Stomach (tissue), 8 donors: ENCODE measurements at regions not wholly inside any gene's neighbourhood (a gene's known extent, or its start where the extent isn't known, plus 50 kb on each side); places are given as distances from the start of the nearest gene placed in this dataset.
A peak's percentile ranks its signal among the peaks of the same experiment; 100 is the strongest.

Experiments
- DNase-seq, 2 donors: peaks; one replicate each; pipeline versions ENCODE4 v3.0.0 to v3.0.0-alpha.2; 2013 to 2019
- H3K27ac ChIP-seq, 5 donors: fragments of 200-600 bp in 4 of 5; sonication (generic) in 4 of 5; one replicate each; pipeline ENCODE4 v1.5.1; 2013 to 2019; ENCODE audit warnings: mild to moderate bottlenecking in 1 of 5, moderate library complexity in 1 of 5
- H3K27me3 ChIP-seq, 3 donors: fragments of 200-600 bp; sonication (generic); one replicate each; pipeline ENCODE4 v1.5.1; 2017 to 2019; ENCODE audit warnings: mixed run types in 1 of 3
- H3K36me3 ChIP-seq, 4 donors: fragments of 200-600 bp; sonication (generic); 1 replicate in 3 of 4; 2 replicates in 1 of 4; pipeline ENCODE4 v1.5.1; 2016 to 2019
- H3K4me1 ChIP-seq, 4 donors: fragments of 200-600 bp; sonication (generic); one replicate each; pipeline ENCODE4 v1.5.1; 2016 to 2019
- H3K4me3 ChIP-seq, 4 donors: fragments of 200-600 bp; sonication (generic) in 3 of 4; one replicate each; pipeline ENCODE4 v1.5.1; 2016 to 2019; ENCODE audit warnings: mild to moderate bottlenecking in 1 of 4
- H3K9me3 ChIP-seq, 4 donors: fragments of 200-600 bp; sonication (generic); one replicate each; pipeline ENCODE4 v1.5.1; 2016 to 2019
- EP300 ChIP-seq: sonication (generic); formaldehyde crosslinking; IDR thresholded peaks from one replicate; pipeline ENCODE4 v1.6.1; 2017; ENCODE audit warnings: antibody characterized with exemption
- POLR2A ChIP-seq, 4 donors: fragments of 450-650 bp; IDR thresholded peaks; one replicate each; pipeline ENCODE4 v1.6.1; 2016; ENCODE audit warnings: antibody characterized with exemption in 4 of 4, control low read depth in 2 of 4, mild to moderate bottlenecking in 1 of 4, moderate library complexity in 1 of 4
- POLR2AphosphoS5 ChIP-seq, 3 donors: sonication (generic); formaldehyde crosslinking; IDR thresholded peaks; one replicate each; pipeline ENCODE4 v1.6.1; 2016; ENCODE audit warnings: antibody characterized with exemption in 3 of 3
- WGBS, 5 donors: extraction: QIAGEN DNeasy Blood & Tissue Kit in 3 of 5; methylation state at CpG; one replicate each; pipeline versions ENCODE4 v1.1.5 to v1.1.7; 2013 to 2018; 5-methylcytosine and 5-hydroxymethylcytosine counted together
- intact Hi-C: fragments of 100-400 bp; cut with DNase I; formaldehyde crosslinking; loops from one replicate; pipeline ENCODE4 v1.15.1; 2023; ENCODE audit warnings: low total_unique reads
- TF ChIP-seq, protein P1 (sequence below), 7 experiments: fragments of 450-650 bp in 4 of 7; fragments of 200-600 bp in 3 of 7; sonication (generic) in 3 of 7; IDR thresholded peaks; one replicate each; pipeline ENCODE4 v1.5.1; 2016 to 2019; ENCODE audit warnings: antibody characterized with exemption in 7 of 7, control low read depth in 2 of 7, mild to moderate bottlenecking in 1 of 7
- donor health status: healthy with polysubstance abuse.
- donor health status: Bipolar disorder and iron deficiency.
- donor health status: healthy.

DNA sequence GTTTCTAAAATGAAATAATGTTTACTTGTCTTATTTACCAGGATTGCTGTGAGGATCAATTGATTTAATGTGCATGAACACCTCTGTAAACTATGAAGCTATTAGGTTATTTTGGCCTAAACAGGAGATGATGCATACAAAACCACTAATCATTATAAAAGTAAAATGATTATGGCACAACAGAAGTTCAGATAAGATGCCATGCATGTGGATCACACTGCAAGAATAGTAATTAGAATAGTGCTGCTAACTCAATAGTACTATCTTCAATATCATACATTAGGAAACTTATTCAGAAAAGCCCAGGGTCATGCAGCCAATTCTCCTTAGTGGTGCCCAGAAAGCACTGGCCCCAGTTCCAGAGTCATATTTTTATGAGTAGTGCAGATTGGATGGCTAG is 66.9 kb downstream of the TMEM100 start:
- TF ChIP-seq EP300 (no peak), POLR2AphosphoS5 (IDR thresholded peaks at IDR 0.05) (no peak), POLR2A (IDR thresholded peaks at IDR 0.05) (no peak)
- TF ChIP-seq, protein P1, sequence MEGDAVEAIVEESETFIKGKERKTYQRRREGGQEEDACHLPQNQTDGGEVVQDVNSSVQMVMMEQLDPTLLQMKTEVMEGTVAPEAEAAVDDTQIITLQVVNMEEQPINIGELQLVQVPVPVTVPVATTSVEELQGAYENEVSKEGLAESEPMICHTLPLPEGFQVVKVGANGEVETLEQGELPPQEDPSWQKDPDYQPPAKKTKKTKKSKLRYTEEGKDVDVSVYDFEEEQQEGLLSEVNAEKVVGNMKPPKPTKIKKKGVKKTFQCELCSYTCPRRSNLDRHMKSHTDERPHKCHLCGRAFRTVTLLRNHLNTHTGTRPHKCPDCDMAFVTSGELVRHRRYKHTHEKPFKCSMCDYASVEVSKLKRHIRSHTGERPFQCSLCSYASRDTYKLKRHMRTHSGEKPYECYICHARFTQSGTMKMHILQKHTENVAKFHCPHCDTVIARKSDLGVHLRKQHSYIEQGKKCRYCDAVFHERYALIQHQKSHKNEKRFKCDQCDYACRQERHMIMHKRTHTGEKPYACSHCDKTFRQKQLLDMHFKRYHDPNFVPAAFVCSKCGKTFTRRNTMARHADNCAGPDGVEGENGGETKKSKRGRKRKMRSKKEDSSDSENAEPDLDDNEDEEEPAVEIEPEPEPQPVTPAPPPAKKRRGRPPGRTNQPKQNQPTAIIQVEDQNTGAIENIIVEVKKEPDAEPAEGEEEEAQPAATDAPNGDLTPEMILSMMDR (IDR thresholded peaks at IDR 0.05) = no peak
- no peaks in the 10 kb centered on the region for H3K9me3 ChIP-seq
- intact Hi-C loops = no loop called here
- no peaks in the 10 kb centered on the region for H3K36me3 ChIP-seq
- H3K4me3 ChIP-seq = no peak overlapping the region
- H3K4me1 ChIP-seq = peaks cover 0 to 30% (median 7%) of the 10 kb centered on the region in 4 donors
- H3K27ac ChIP-seq = no peak overlapping the region
- no peak for DNase-seq
- H3K27me3 ChIP-seq = no peaks in the 10 kb centered on the region

DNA sequence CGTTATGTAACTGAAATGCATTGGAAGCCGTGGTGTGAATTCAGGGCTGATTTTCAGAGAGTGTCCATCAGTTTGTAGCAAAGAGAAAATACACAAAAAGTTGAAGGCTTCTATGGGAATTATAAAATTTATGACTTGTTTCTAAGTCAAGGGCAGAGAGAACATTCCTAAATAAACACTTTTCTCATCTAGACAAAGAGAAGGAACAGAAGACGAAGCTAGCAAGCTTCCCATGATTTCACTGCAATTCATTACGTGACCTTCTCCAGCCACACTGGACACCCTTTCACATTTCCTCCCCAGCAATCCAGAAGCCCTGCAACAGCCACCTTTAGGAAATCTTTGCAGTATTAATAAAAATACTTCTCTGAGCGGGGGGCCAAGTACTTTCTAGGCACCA is 67.8 kb downstream of the TMEM100 start:
- Histone ChIP-seq H3K4me1 (peaks cover 0 to 20% (median 3%) of the 10 kb centered on the region in 4 donors), H3K36me3 (no peaks in the 10 kb centered on the region), H3K27me3 (no peaks in the 10 kb centered on the region), H3K27ac (peak overlapping the region in 1 of 5 donors; percentile 26), H3K4me3 (no peak overlapping the region), H3K9me3 (no peaks in the 10 kb centered on the region)
- intact Hi-C loops = no loop called here
- 54 to 71% (median 65%) methylated on average over 5 of the region's 5 CpGs for WGBS, 5 donors
- DNase-seq = no peak
- TF ChIP-seq, protein P1 (IDR thresholded peaks at IDR 0.05) = no peak
- TF ChIP-seq POLR2A (IDR thresholded peaks at IDR 0.05) (no peak), POLR2AphosphoS5 (IDR thresholded peaks at IDR 0.05) (no peak), EP300 (no peak)

DNA sequence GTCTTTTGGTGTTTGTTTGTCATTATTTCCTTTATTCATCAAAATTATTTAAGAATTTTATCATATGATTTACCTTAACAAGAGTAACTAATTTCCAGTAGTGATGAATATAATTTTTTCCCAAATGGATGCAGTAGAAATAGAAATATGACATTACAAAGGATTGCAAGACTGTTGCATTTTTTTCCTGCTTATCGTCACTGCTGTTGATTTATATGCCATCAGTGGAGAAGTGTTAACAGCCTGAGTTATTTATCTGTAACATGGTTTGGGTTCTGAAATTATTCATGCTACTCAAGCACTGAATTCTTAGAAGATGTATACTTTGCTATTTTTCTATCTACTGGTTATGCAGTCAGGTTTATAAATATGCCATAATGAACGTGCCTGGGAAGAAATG is 68.6 kb downstream of the TMEM100 start:
- H3K9me3 ChIP-seq = no peaks in the 10 kb centered on the region
- no peaks in the 10 kb centered on the region for H3K27me3 ChIP-seq
- H3K27ac ChIP-seq = no peak overlapping the region
- H3K4me3 ChIP-seq = no peak overlapping the region
- 53 to 63% (median 57%) methylated on average over 2 of the region's 2 CpGs for WGBS, 5 donors
- intact Hi-C loops = no loop called here
- DNase-seq = no peak
- H3K36me3 ChIP-seq = no peaks in the 10 kb centered on the region
- H3K4me1 ChIP-seq = peaks cover 0 to 13% (median 3%) of the 10 kb centered on the region in 4 donors
- no peak for TF ChIP-seq POLR2AphosphoS5 (IDR thresholded peaks at IDR 0.05)
- TF ChIP-seq EP300 = no peak
- TF ChIP-seq POLR2A (IDR thresholded peaks at IDR 0.05) = no peak
- TF ChIP-seq, protein P1 (IDR thresholded peaks at IDR 0.05) = no peak

DNA sequence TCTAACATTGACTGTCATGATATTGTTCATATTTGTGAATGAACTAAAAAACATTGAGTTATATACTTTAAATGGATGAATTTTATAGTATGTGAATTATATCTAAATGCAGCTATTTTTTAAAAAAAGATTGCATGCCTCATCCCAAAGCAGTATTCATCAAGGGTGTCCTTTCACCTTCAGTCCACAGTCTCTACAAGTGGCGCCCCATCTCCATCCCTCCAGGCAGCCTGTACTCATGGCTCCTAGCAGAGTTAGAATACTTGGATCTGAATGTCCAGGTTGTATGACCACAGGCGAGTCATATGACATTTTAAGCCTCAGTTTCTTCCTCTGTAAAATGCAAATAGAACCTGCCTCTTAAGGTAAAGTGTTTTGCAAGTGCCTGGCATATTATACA is 69.8 kb downstream of the TMEM100 start:
- WGBS, 5 donors = 55 to 87% (median 74%) methylated on average over 2 of the region's 2 CpGs
- intact Hi-C loops = no loop called here
- no peak overlapping the region for H3K27ac ChIP-seq
- TF ChIP-seq POLR2AphosphoS5 (IDR thresholded peaks at IDR 0.05) (no peak), EP300 (no peak), POLR2A (IDR thresholded peaks at IDR 0.05) (no peak)
- TF ChIP-seq, protein P1 (IDR thresholded peaks at IDR 0.05) = no peak
- no peaks in the 10 kb centered on the region for H3K36me3 ChIP-seq
- H3K4me1 ChIP-seq = peaks cover 0 to 13% (median 3%) of the 10 kb centered on the region in 4 donors
- no peaks in the 10 kb centered on the region for H3K27me3 ChIP-seq
- H3K4me3 ChIP-seq = no peak overlapping the region
- no peaks in the 10 kb centered on the region for H3K9me3 ChIP-seq
- DNase-seq = no peak
